Mucosa of rectum (tissue), 2 donors: ENCODE measurements at regions not wholly inside any gene's neighbourhood (a gene's known extent, or its start where the extent isn't known, plus 50 kb on each side); places are given as distances from the start of the nearest gene placed in this dataset.
"Not testable (repeated sequence)": the region's sequence is repeated elsewhere in the genome, so short reads cannot be mapped to it uniquely, and the experiment has no call there.

ENCODE experiments used
- H3K27ac ChIP-seq, 2 donors: one replicate each; pipeline ENCODE4 v1.7.0; 2013; ENCODE audit warnings: inconsistent platforms in 2 of 2, low read depth in 2 of 2, low read length in 2 of 2
- H3K27me3 ChIP-seq, 2 donors: one replicate each; pipeline ENCODE4 v1.7.0; 2013; ENCODE audit warnings: low read length in 2 of 2; ENCODE audit not compliant: control insufficient read depth in 2 of 2, insufficient read depth in 2 of 2
- H3K36me3 ChIP-seq, 2 donors: one replicate each; pipeline ENCODE4 v1.7.0; 2013; ENCODE audit warnings: low read length in 2 of 2; ENCODE audit not compliant: control insufficient read depth in 2 of 2, insufficient read depth in 2 of 2
- H3K4me1 ChIP-seq, 2 donors: one replicate each; pipeline ENCODE4 v1.7.0; 2013; ENCODE audit warnings: low read length in 2 of 2, mild to moderate bottlenecking in 1 of 2; ENCODE audit not compliant: control insufficient read depth in 2 of 2, insufficient read depth in 2 of 2
- H3K4me3 ChIP-seq, 2 donors: one replicate each; pipeline ENCODE4 v1.7.0; 2013; ENCODE audit warnings: low read length in 2 of 2
- H3K9ac ChIP-seq, 2 donors: one replicate each; pipeline ENCODE4 v1.7.0; 2013; ENCODE audit warnings: low read length in 2 of 2, low read depth in 1 of 2, mild to moderate bottlenecking in 1 of 2
- H3K9me3 ChIP-seq, 2 donors: one replicate each; pipeline ENCODE4 v1.7.0; 2013; ENCODE audit warnings: low read length in 2 of 2; ENCODE audit not compliant: control insufficient read depth in 2 of 2
- donor health status: healthy.
- donor health status: Normal muscosa, but diverticular disease.

GRCh38 chr3:190176106-190176505, 55.4 kb upstream of the P3H2 start:
- not testable (repeated sequence) for H3K9ac ChIP-seq, H3K36me3 ChIP-seq, H3K9me3 ChIP-seq, H3K27ac ChIP-seq, H3K27me3 ChIP-seq, H3K4me1 ChIP-seq, H3K4me3 ChIP-seq

GRCh38 chr3:190175490-190175889, 54.8 kb upstream of the P3H2 start:
- Histone ChIP-seq H3K9me3 (no peaks in the 10 kb centered on the region), H3K4me3 (no peak overlapping the region), H3K27me3 (no peaks in the 10 kb centered on the region), H3K36me3 (no peaks in the 10 kb centered on the region), H3K9ac (no peak overlapping the region), H3K4me1 (no peaks in the 10 kb centered on the region), H3K27ac (no peak overlapping the region)

GRCh38 chr3:190174471-190174870, 53.8 kb upstream of the P3H2 start:
- H3K4me1 ChIP-seq, result no peaks in the 10 kb centered on the region
- H3K9me3 ChIP-seq, result no peaks in the 10 kb centered on the region
- no peak overlapping the region for H3K27ac ChIP-seq
- no peak overlapping the region for H3K9ac ChIP-seq
- H3K4me3 ChIP-seq, result no peak overlapping the region
- H3K27me3 ChIP-seq, result no peaks in the 10 kb centered on the region
- H3K36me3 ChIP-seq, result no peaks in the 10 kb centered on the region

- Histone ChIP-seq H3K36me3 (no peaks in the 10 kb centered on the region), H3K9me3 (no peaks in the 10 kb centered on the region), H3K9ac (no peak overlapping the region), H3K4me3 (no peak overlapping the region), H3K27me3 (no peaks in the 10 kb centered on the region), H3K4me1 (no peaks in the 10 kb centered on the region), H3K27ac (no peak overlapping the region)
Observed at GRCh38 chr3:190173426-190173825, 52.7 kb upstream of the P3H2 start.

GRCh38 chr3:190172751-190173150, 52.1 kb upstream of the P3H2 start:
- Histone ChIP-seq H3K27ac (no peak overlapping the region), H3K4me3 (no peak overlapping the region), H3K36me3 (no peaks in the 10 kb centered on the region), H3K4me1 (no peaks in the 10 kb centered on the region), H3K27me3 (no peaks in the 10 kb centered on the region), H3K9me3 (no peaks in the 10 kb centered on the region), H3K9ac (no peak overlapping the region)
